ENCODE measurements at regions not wholly inside any gene's neighbourhood (a gene's known extent, or its start where the extent isn't known, plus 50 kb on each side); places are given as distances from the start of the nearest gene placed in this dataset.

GRCh38 chr20:11119573-11119972, 445.8 kb upstream of the JAG1 start:
- no peak for DNase-seq (ENCODE audit: low read depth in 6 of 9, low spot score in 9 of 9)
- no peaks in the 10 kb centered on the region for H3K27me3 ChIP-seq (ENCODE audit: control insufficient read depth in 2 of 2, insufficient read depth in 1 of 2, low read length in 1 of 2)
- H3K27ac ChIP-seq (ENCODE audit: low read depth in 1 of 2, low read length in 1 of 2), result no peak overlapping the region
- H3K36me3 ChIP-seq (ENCODE audit: control insufficient read depth in 2 of 2, insufficient read depth in 2 of 2, low read length in 1 of 2), result no peaks in the 10 kb centered on the region
- WGBS, result 93% methylated on average over 3 of the region's 3 CpGs
- no peaks in the 10 kb centered on the region for H3K9me3 ChIP-seq (ENCODE audit: control insufficient read depth in 2 of 2, insufficient read depth in 1 of 2, low read length in 1 of 2)
- H3K4me3 ChIP-seq (ENCODE audit: low read length in 2 of 2), result no peak overlapping the region
- H3K4me1 ChIP-seq (ENCODE audit: control insufficient read depth in 2 of 2, insufficient read depth in 2 of 2, low read length in 2 of 2), result no peaks in the 10 kb centered on the region

GRCh38 chr20:11120431-11120830, 446.6 kb upstream of the JAG1 start:
- Histone ChIP-seq H3K4me3 (ENCODE audit: low read length in 2 of 2) (no peak overlapping the region), H3K4me1 (ENCODE audit: control insufficient read depth in 2 of 2, insufficient read depth in 2 of 2, low read length in 2 of 2) (no peaks in the 10 kb centered on the region), H3K36me3 (ENCODE audit: control insufficient read depth in 2 of 2, insufficient read depth in 2 of 2, low read length in 1 of 2) (no peaks in the 10 kb centered on the region), H3K27ac (ENCODE audit: low read depth in 1 of 2, low read length in 1 of 2) (no peak overlapping the region), H3K9me3 (ENCODE audit: control insufficient read depth in 2 of 2, insufficient read depth in 1 of 2, low read length in 1 of 2) (no peaks in the 10 kb centered on the region), H3K27me3 (ENCODE audit: control insufficient read depth in 2 of 2, insufficient read depth in 1 of 2, low read length in 1 of 2) (no peaks in the 10 kb centered on the region)
- DNase-seq (ENCODE audit: low read depth in 6 of 9, low spot score in 9 of 9), result no peak
- WGBS, result 89% methylated on average over 4 of the region's 4 CpGs

- DNase-seq (ENCODE audit: low read depth in 6 of 9, low spot score in 9 of 9), result no peak
- 11% methylated on average over 2 of the region's 2 CpGs for WGBS
- Histone ChIP-seq H3K4me1 (ENCODE audit: control insufficient read depth in 2 of 2, insufficient read depth in 2 of 2, low read length in 2 of 2) (no peaks in the 10 kb centered on the region), H3K27ac (ENCODE audit: low read depth in 1 of 2, low read length in 1 of 2) (no peak overlapping the region), H3K27me3 (ENCODE audit: control insufficient read depth in 2 of 2, insufficient read depth in 1 of 2, low read length in 1 of 2) (no peaks in the 10 kb centered on the region), H3K4me3 (ENCODE audit: low read length in 2 of 2) (no peak overlapping the region), H3K36me3 (ENCODE audit: control insufficient read depth in 2 of 2, insufficient read depth in 2 of 2, low read length in 1 of 2) (no peaks in the 10 kb centered on the region), H3K9me3 (ENCODE audit: control insufficient read depth in 2 of 2, insufficient read depth in 1 of 2, low read length in 1 of 2) (no peaks in the 10 kb centered on the region)
Measured at GRCh38 chr20:11124849-11125505, 451.2 kb upstream of the JAG1 start.

DNA sequence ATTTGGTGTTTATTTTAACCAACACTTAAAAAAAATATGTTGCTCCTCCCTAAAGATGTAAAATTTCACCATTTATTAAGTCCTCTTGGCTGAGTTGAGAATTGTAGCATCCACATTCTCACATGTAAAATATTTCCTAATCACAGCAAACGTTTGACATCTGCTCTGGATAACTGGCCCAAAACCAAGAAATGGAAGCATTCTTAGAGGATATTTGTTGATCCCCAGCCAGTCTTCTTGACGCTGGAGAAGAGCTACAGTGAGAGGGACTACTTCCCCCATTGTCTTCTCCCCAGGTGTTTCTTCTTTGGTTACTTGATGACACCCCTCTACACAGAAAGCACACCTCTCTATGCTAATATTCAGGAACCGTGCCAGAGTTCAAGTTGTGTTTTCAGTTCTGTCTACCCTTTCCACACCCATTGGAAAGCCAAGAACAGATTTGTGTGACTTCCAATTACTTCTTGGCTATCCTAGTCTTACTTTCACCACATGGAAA, 454.5 kb upstream of the JAG1 start:
- H3K9me3 ChIP-seq (ENCODE audit: control insufficient read depth in 2 of 2, insufficient read depth in 1 of 2, low read length in 1 of 2), result no peaks in the 10 kb centered on the region
- H3K4me1 ChIP-seq (ENCODE audit: control insufficient read depth in 2 of 2, insufficient read depth in 2 of 2, low read length in 2 of 2), result no peaks in the 10 kb centered on the region
- WGBS, result 88% methylated on average over 3 of the region's 3 CpGs
- H3K36me3 ChIP-seq (ENCODE audit: control insufficient read depth in 2 of 2, insufficient read depth in 2 of 2, low read length in 1 of 2), result no peaks in the 10 kb centered on the region
- no peak overlapping the region for H3K4me3 ChIP-seq (ENCODE audit: low read length in 2 of 2)
- no peaks in the 10 kb centered on the region for H3K27me3 ChIP-seq (ENCODE audit: control insufficient read depth in 2 of 2, insufficient read depth in 1 of 2, low read length in 1 of 2)
- no peak overlapping the region for H3K27ac ChIP-seq (ENCODE audit: low read depth in 1 of 2, low read length in 1 of 2)
- peak in 1 of 9 donors; percentile 9 for DNase-seq (ENCODE audit: low read depth in 6 of 9, low spot score in 9 of 9)

DNA sequence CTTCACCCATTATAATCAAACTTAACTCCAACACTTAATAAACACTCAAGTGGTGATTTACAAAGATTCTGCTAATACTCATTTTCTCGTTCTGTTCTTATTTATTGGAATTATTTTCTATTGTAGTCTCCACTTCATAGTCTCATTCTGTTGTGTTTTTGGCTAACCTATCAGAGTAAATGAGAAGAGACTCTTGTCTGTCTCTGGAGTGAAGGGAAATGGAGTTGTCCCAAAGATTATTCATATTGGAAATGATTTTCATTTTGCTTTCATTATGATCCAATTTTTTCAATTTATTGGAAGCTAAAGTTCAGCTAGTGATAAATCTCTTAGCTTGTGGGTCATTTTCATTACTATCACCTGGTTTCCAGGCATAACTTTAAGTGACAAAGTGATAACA, 454.9 kb upstream of the JAG1 start:
- no peak for DNase-seq (ENCODE audit: low read depth in 6 of 9, low spot score in 9 of 9)
- 83% methylated on average over 1 of the region's 1 CpG for WGBS
- no peaks in the 10 kb centered on the region for H3K9me3 ChIP-seq (ENCODE audit: control insufficient read depth in 2 of 2, insufficient read depth in 1 of 2, low read length in 1 of 2)
- no peaks in the 10 kb centered on the region for H3K27me3 ChIP-seq (ENCODE audit: control insufficient read depth in 2 of 2, insufficient read depth in 1 of 2, low read length in 1 of 2)
- H3K27ac ChIP-seq (ENCODE audit: low read depth in 1 of 2, low read length in 1 of 2), result no peak overlapping the region
- H3K4me3 ChIP-seq (ENCODE audit: low read length in 2 of 2), result no peak overlapping the region
- no peaks in the 10 kb centered on the region for H3K36me3 ChIP-seq (ENCODE audit: control insufficient read depth in 2 of 2, insufficient read depth in 2 of 2, low read length in 1 of 2)
- no peaks in the 10 kb centered on the region for H3K4me1 ChIP-seq (ENCODE audit: control insufficient read depth in 2 of 2, insufficient read depth in 2 of 2, low read length in 2 of 2)

DNA sequence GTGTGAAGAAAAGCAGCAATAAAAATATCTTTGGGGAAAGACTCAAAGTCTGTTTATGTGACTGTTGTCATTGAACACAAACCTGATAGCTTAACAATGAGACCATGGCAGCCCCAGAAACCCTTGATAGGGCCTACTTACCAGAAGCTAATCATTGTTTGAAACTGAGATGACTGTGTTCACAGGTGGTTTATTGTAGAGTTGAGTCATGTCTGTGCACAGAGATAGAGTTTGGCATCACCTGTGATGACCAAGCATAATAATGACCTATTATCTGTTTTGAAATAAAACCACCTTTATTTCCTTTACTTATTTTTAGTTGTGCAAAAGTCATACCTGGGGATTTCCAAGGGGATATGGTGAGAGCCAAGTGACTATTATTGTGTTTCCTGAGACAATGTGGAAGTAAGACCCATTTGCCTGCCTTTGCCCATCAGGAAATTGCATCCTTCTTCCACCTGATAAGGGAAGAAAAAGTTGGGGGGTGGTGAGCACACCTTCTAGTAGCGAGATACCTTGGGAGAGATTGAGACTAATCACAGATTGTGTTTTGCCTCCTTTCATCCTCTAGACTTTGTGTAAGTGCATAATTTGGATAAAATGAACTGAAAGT, 456.9 kb upstream of the JAG1 start:
- Histone ChIP-seq H3K27ac (ENCODE audit: low read depth in 1 of 2, low read length in 1 of 2) (no peak overlapping the region), H3K4me1 (ENCODE audit: control insufficient read depth in 2 of 2, insufficient read depth in 2 of 2, low read length in 2 of 2) (no peaks in the 10 kb centered on the region), H3K27me3 (ENCODE audit: control insufficient read depth in 2 of 2, insufficient read depth in 1 of 2, low read length in 1 of 2) (no peaks in the 10 kb centered on the region), H3K9me3 (ENCODE audit: control insufficient read depth in 2 of 2, insufficient read depth in 1 of 2, low read length in 1 of 2) (no peaks in the 10 kb centered on the region), H3K36me3 (ENCODE audit: control insufficient read depth in 2 of 2, insufficient read depth in 2 of 2, low read length in 1 of 2) (no peaks in the 10 kb centered on the region), H3K4me3 (ENCODE audit: low read length in 2 of 2) (no peak overlapping the region)
- WGBS, result 100% methylated on average over 1 of the region's 1 CpG
- DNase-seq (ENCODE audit: low read depth in 6 of 9, low spot score in 9 of 9), result no peak

DNA sequence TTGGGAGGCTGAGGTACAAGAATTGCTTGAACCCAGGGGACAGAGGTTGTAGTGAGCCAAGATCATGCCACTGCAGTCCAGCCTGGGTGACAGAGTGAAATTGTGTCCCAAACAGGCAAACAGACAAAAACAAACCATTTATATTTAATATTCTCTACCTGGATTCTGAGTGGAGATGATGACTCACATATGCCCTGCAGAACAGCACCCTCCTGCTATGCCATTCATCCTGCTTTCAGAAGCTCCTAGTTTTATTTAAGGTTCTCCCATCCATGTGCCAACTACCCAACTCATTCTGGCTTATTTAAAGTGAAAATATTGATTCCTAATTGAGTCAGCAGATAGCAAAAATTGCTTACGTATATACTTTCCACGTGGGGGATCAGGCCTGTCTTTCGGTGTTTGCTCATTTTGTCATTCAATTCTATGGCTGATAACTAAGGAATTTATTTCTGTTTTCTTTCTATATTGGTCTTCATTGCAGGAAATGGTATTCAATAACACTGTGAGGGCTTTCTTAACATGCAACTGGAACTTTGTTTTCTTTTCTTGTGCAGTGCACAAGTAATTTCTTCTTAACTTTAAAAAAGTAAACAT, 459.1 kb upstream of the JAG1 start:
- no peak for DNase-seq (ENCODE audit: low read depth in 6 of 9, low spot score in 9 of 9)
- H3K4me1 ChIP-seq (ENCODE audit: control insufficient read depth in 2 of 2, insufficient read depth in 2 of 2, low read length in 2 of 2), result no peaks in the 10 kb centered on the region
- no peak overlapping the region for H3K4me3 ChIP-seq (ENCODE audit: low read length in 2 of 2)
- H3K27ac ChIP-seq (ENCODE audit: low read depth in 1 of 2, low read length in 1 of 2), result no peak overlapping the region
- no peaks in the 10 kb centered on the region for H3K27me3 ChIP-seq (ENCODE audit: control insufficient read depth in 2 of 2, insufficient read depth in 1 of 2, low read length in 1 of 2)
- no peaks in the 10 kb centered on the region for H3K9me3 ChIP-seq (ENCODE audit: control insufficient read depth in 2 of 2, insufficient read depth in 1 of 2, low read length in 1 of 2)
- WGBS, result 84% methylated on average over 3 of the region's 3 CpGs
- H3K36me3 ChIP-seq (ENCODE audit: control insufficient read depth in 2 of 2, insufficient read depth in 2 of 2, low read length in 1 of 2), result no peaks in the 10 kb centered on the region

DNA sequence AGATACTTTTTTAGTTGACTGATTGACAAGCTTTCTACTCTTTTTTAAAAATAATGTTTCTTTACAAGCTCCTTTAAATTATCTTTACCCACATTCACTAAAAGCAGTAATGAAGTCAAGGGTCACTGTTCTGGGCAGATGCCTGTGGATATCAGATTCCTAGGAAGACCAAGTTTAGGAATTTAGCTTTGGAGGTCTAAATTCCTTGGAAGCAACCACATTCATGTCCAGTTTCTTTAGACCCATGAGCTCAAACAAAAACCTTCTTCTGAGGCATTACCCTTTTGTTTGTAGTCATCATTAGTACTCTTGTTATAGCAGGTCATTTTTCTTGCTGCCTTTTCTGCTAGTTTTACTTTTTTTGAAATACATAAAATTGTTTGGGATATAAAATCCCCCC, 462.9 kb upstream of the JAG1 start:
- Histone ChIP-seq H3K27ac (ENCODE audit: low read depth in 1 of 2, low read length in 1 of 2) (no peak overlapping the region), H3K36me3 (ENCODE audit: control insufficient read depth in 2 of 2, insufficient read depth in 2 of 2, low read length in 1 of 2) (no peaks in the 10 kb centered on the region), H3K4me1 (ENCODE audit: control insufficient read depth in 2 of 2, insufficient read depth in 2 of 2, low read length in 2 of 2) (no peaks in the 10 kb centered on the region), H3K27me3 (ENCODE audit: control insufficient read depth in 2 of 2, insufficient read depth in 1 of 2, low read length in 1 of 2) (no peaks in the 10 kb centered on the region), H3K4me3 (ENCODE audit: low read length in 2 of 2) (no peak overlapping the region), H3K9me3 (ENCODE audit: control insufficient read depth in 2 of 2, insufficient read depth in 1 of 2, low read length in 1 of 2) (no peaks in the 10 kb centered on the region)
- DNase-seq (ENCODE audit: low read depth in 6 of 9, low spot score in 9 of 9), result no peak

DNA sequence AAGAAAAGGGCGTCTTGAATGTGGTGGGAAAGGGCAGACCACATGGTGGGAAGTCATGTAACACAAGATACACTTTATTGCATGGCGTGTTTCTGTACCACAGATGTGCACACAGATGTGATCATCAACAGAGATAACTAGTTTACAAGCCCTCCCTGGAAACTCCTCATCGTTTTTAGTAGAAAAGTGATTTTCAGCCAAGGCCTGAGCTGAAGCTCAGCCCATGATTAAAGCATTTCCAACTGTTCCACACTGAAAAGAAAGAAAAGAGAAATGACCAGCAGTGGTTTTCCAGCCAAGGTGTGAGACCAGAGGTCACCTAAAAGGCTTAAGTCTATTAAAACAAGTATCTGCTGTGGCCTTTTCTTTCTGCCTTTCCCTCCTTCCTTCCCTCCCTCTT, 463.9 kb upstream of the JAG1 start:
- no peak for DNase-seq (ENCODE audit: low read depth in 6 of 9, low spot score in 9 of 9)
- no peak overlapping the region for H3K4me3 ChIP-seq (ENCODE audit: low read length in 2 of 2)
- H3K9me3 ChIP-seq (ENCODE audit: control insufficient read depth in 2 of 2, insufficient read depth in 1 of 2, low read length in 1 of 2), result no peaks in the 10 kb centered on the region
- no peaks in the 10 kb centered on the region for H3K27me3 ChIP-seq (ENCODE audit: control insufficient read depth in 2 of 2, insufficient read depth in 1 of 2, low read length in 1 of 2)
- no peak overlapping the region for H3K27ac ChIP-seq (ENCODE audit: low read depth in 1 of 2, low read length in 1 of 2)
- 86% methylated on average over 3 of the region's 3 CpGs for WGBS
- no peaks in the 10 kb centered on the region for H3K4me1 ChIP-seq (ENCODE audit: control insufficient read depth in 2 of 2, insufficient read depth in 2 of 2, low read length in 2 of 2)
- H3K36me3 ChIP-seq (ENCODE audit: control insufficient read depth in 2 of 2, insufficient read depth in 2 of 2, low read length in 1 of 2), result no peaks in the 10 kb centered on the region
